HEK293 (cell line): ENCODE measurements at regions not wholly inside any gene's neighbourhood (a gene's known extent, or its start where the extent isn't known, plus 50 kb on each side); places are given as distances from the start of the nearest gene placed in this dataset.

Experiments
- ATF2 ChIP-seq: fragments of 450-650 bp; formaldehyde crosslinking; IDR thresholded peaks from 2 replicates; pipeline ENCODE4 v1.5.1; 2016; ENCODE audit warnings: missing biosample characterization, missing genetic modification characterization, low read depth
- CTCF ChIP-seq: fragments of 450-650 bp; formaldehyde crosslinking; IDR thresholded peaks from 2 replicates; pipeline ENCODE4 v1.5.1; 2016; ENCODE audit warnings: missing biosample characterization, missing genetic modification characterization
- YY1 ChIP-seq: fragments of 450-650 bp; formaldehyde crosslinking; IDR thresholded peaks from 2 replicates; pipeline ENCODE4 v1.5.1; 2018; ENCODE audit warnings: missing biosample characterization, missing genetic modification characterization
- ZNF341 ChIP-seq: fragments of 450-650 bp; formaldehyde crosslinking; IDR thresholded peaks from 2 replicates; pipeline ENCODE4; 2016; ENCODE audit warnings: low read depth, missing biosample characterization, missing genetic modification characterization
- ZNF558 ChIP-seq: fragments of 450-650 bp; formaldehyde crosslinking; IDR thresholded peaks from 2 replicates; pipeline ENCODE4 v1.5.1; 2016; ENCODE audit warnings: missing biosample characterization, missing genetic modification characterization
- ZNF561 ChIP-seq: fragments of 450-650 bp; IDR thresholded peaks from 2 replicates; pipeline ENCODE4 v1.5.1; 2018; ENCODE audit warnings: missing biosample characterization, missing genetic modification characterization, borderline replicate concordance

GRCh38 chr11:127726367-127726766 is 725.8 kb upstream of the KIRREL3 start:
- TF ChIP-seq ZNF558 (tag by site-specific recombination) (no peak), CTCF (tag by site-specific recombination) (no peak), ZNF561 (tag by site-specific recombination) (no peak), ATF2 (tag by site-specific recombination) (no peak), ZNF341 (tag by site-specific recombination) (no peak), YY1 (no peak)
